ENCODE measurements at regions not wholly inside any gene's neighbourhood (a gene's known extent, or its start where the extent isn't known, plus 50 kb on each side); places are given as distances from the start of the nearest gene placed in this dataset.

DNA sequence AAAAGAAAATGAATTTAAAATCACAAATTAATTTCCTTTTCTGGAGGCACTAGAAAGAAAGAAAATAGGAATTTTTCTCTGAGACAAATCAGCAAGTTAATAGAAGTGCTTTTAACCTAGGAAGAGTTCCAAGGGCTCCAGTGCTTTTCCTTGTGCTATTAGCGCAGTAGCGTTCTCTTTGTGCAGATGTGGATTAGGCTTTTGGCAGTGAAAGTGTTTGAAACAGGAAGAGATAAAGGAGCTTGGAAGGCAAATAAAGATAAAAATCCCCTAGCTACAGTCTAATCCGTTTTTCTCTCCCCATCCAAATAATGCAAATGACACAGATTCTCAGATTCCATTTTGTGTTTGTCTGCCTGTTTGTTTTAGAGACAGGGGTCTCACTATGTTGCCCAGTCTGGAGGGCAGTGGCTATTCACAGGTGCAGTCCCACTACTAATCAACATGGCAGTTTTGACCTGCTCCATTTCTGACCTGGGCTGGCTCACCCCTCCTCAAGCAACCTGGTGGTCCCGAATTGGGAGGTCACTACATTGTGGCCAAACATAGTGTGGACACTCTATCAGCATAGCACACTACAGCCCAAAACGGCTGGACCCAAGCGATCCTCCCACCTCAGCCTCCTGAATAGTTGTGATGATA is 166.1 kb downstream of the PAWR start:
- Mint-ChIP-seq H3K36me3 (ENCODE audit: low read depth, unreplicated experiment) (no peaks in the 10 kb centered on the region), H3K4me3 (ENCODE audit: unreplicated experiment) (no peak overlapping the region), H3K27ac (ENCODE audit: unreplicated experiment) (no peak overlapping the region), H3K27me3 (ENCODE audit: unreplicated experiment) (no peaks in the 10 kb centered on the region), H3K9me3 (ENCODE audit: unreplicated experiment) (no peaks in the 10 kb centered on the region), H3K4me1 (ENCODE audit: unreplicated experiment) (peaks cover 14% of the 10 kb centered on the region)
- TF ChIP-seq, protein P1, sequence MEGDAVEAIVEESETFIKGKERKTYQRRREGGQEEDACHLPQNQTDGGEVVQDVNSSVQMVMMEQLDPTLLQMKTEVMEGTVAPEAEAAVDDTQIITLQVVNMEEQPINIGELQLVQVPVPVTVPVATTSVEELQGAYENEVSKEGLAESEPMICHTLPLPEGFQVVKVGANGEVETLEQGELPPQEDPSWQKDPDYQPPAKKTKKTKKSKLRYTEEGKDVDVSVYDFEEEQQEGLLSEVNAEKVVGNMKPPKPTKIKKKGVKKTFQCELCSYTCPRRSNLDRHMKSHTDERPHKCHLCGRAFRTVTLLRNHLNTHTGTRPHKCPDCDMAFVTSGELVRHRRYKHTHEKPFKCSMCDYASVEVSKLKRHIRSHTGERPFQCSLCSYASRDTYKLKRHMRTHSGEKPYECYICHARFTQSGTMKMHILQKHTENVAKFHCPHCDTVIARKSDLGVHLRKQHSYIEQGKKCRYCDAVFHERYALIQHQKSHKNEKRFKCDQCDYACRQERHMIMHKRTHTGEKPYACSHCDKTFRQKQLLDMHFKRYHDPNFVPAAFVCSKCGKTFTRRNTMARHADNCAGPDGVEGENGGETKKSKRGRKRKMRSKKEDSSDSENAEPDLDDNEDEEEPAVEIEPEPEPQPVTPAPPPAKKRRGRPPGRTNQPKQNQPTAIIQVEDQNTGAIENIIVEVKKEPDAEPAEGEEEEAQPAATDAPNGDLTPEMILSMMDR (IDR thresholded peaks at IDR 0.05; ENCODE audit: unreplicated experiment), result no peak
- DNase-seq (ENCODE audit: low spot score), result no peak

DNA sequence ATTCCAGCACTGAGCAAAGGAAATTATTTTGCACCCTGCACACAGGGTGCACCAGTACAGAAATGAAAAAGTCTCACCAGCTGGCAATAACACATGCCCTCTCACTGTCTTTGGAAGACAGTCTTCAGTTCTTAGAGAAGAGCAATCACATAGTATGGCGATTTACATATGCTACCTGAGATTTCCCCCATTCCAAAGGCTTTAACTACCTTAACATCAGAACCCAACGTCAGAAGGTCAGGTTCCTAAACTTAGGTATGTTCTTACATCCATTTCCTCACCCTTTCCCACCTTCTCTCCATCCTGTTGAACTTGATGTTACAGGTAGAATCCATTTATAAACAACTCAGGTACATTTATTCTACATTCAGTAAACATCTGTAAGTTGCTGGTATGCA is 167.8 kb downstream of the PAWR start:
- Mint-ChIP-seq H3K9me3 (ENCODE audit: unreplicated experiment) (no peaks in the 10 kb centered on the region), H3K27ac (ENCODE audit: unreplicated experiment) (no peak overlapping the region), H3K27me3 (ENCODE audit: unreplicated experiment) (no peaks in the 10 kb centered on the region), H3K36me3 (ENCODE audit: low read depth, unreplicated experiment) (no peaks in the 10 kb centered on the region), H3K4me1 (ENCODE audit: unreplicated experiment) (peaks cover 15% of the 10 kb centered on the region), H3K4me3 (ENCODE audit: unreplicated experiment) (no peak overlapping the region)
- TF ChIP-seq, protein P1 (IDR thresholded peaks at IDR 0.05; ENCODE audit: unreplicated experiment), result no peak
- DNase-seq (ENCODE audit: low spot score), result no peak

DNA sequence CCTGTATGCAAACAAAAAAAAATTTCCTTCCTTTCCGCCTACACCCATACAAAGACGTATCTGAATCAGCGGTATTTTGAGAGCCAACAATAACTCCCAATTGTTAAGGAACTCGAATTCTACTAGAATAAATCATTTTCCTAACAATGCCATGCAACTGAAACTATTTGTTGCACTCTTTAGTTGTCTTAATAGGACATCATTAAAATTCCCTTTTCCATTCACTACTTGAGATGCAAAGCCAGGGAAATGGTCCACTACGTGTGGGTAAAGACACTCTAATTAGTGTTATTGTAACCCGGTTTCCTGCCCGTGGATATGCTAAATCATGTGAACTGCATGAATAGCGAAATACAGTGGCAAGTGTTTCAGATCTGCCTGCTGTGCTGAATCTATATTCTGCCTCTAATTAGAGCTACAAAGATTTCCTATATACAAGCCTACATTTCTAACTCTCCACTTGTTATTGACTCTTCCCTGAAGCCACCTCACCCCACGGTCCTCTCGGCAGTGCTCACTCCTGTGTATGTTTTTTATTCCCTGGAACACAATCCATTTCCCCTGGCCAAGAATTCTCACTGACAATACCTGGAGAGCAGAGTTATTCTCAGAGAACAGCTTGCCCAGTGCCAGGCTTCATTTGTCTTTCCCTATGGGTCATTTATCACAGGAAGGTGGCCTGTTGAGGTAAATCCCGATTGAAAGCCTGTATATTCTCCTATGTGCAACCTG is 168.3 kb downstream of the PAWR start:
- Mint-ChIP-seq H3K4me1 (ENCODE audit: unreplicated experiment) (peaks cover 16% of the 10 kb centered on the region), H3K27me3 (ENCODE audit: unreplicated experiment) (no peaks in the 10 kb centered on the region), H3K4me3 (ENCODE audit: unreplicated experiment) (no peak overlapping the region), H3K9me3 (ENCODE audit: unreplicated experiment) (no peaks in the 10 kb centered on the region), H3K27ac (ENCODE audit: unreplicated experiment) (no peak overlapping the region), H3K36me3 (ENCODE audit: low read depth, unreplicated experiment) (no peaks in the 10 kb centered on the region)
- no peak for DNase-seq (ENCODE audit: low spot score)
- TF ChIP-seq, protein P1 (IDR thresholded peaks at IDR 0.05; ENCODE audit: unreplicated experiment), result no peak

DNA sequence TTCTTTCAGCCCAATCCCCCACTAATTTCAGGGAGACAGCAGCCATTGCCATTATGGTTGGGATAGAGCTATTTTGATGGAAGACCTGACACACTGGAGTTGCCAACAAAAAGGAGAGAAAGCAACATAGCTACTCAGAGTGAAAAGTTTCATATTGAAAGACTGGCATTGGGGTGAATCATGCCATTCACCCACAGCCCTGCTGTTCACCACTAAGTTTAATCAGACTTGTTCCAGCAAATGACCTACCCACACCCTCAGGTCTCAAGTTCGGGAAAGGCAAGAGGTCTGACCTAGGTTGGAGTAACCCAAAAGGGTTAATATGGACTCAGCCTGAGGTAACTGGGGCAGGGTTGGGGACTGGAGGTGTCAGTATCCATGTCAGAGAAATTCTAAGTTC is 169.2 kb downstream of the PAWR start:
- Mint-ChIP-seq H3K27ac (ENCODE audit: unreplicated experiment) (no peak overlapping the region), H3K9me3 (ENCODE audit: unreplicated experiment) (no peaks in the 10 kb centered on the region), H3K27me3 (ENCODE audit: unreplicated experiment) (no peaks in the 10 kb centered on the region), H3K36me3 (ENCODE audit: low read depth, unreplicated experiment) (no peaks in the 10 kb centered on the region), H3K4me3 (ENCODE audit: unreplicated experiment) (no peak overlapping the region), H3K4me1 (ENCODE audit: unreplicated experiment) (peaks cover 16% of the 10 kb centered on the region)
- TF ChIP-seq, protein P1 (IDR thresholded peaks at IDR 0.05; ENCODE audit: unreplicated experiment), result no peak
- DNase-seq (ENCODE audit: low spot score), result no peak

DNA sequence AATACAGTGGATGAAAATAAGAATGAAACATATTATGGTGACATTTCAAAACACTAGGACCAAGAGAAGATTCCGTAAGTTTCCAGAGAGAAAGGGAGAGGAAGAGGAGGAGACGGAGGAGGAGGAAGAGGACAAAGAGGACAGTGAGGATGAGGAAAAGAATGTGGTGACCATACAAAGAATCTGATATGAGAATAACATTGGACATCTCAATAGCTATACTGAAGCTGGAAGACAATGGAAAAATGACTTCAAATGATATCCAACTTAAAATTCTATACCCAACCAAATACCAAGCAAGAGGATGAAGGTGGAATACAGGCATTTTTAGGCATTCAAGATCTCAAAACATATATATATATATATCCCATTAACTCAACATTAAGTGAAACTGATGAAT is 173.4 kb downstream of the PAWR start:
- DNase-seq (ENCODE audit: low spot score), result no peak
- H3K9me3 Mint-ChIP-seq (ENCODE audit: unreplicated experiment), result no peaks in the 10 kb centered on the region
- H3K4me3 Mint-ChIP-seq (ENCODE audit: unreplicated experiment), result no peak overlapping the region
- TF ChIP-seq, protein P1 (IDR thresholded peaks at IDR 0.05; ENCODE audit: unreplicated experiment), result no peak
- no peaks in the 10 kb centered on the region for H3K36me3 Mint-ChIP-seq (ENCODE audit: low read depth, unreplicated experiment)
- H3K27me3 Mint-ChIP-seq (ENCODE audit: unreplicated experiment), result peaks cover 1% of the 10 kb centered on the region
- no peak overlapping the region for H3K27ac Mint-ChIP-seq (ENCODE audit: unreplicated experiment)
- peaks cover 14% of the 10 kb centered on the region for H3K4me1 Mint-ChIP-seq (ENCODE audit: unreplicated experiment)

Data from endothelial cell (in vitro differentiated cells).